Lower leg skin (tissue), 4 donors: ENCODE measurements at regions not wholly inside any gene's neighbourhood (a gene's known extent, or its start where the extent isn't known, plus 50 kb on each side); places are given as distances from the start of the nearest gene placed in this dataset.
A peak's percentile ranks its signal among the peaks of the same experiment; 100 is the strongest.

Experiments
- DNase-seq, 2 donors: peaks; one replicate each; pipeline ENCODE4 v3.0.0-alpha.2; 2019; ENCODE audit warnings: low spot score in 2 of 2
- H3K4me3 ChIP-seq: fragments of 200-600 bp; sonication (generic); 2 replicates; pipeline ENCODE4 v1.5.1; 2017; ENCODE audit warnings: mild to moderate bottlenecking, low read depth; ENCODE audit not compliant: poor library complexity, severe bottlenecking
- POLR2A ChIP-seq, 2 donors: fragments of 450-650 bp; IDR thresholded peaks; one replicate each; pipeline ENCODE4 v1.6.1; 2016 to 2017; ENCODE audit warnings: antibody characterized with exemption in 2 of 2, mild to moderate bottlenecking in 1 of 2, moderate library complexity in 1 of 2
- WGBS, 2 donors: methylation state at CpG; one replicate each; pipeline ENCODE4 v1.1.5; 2018; 5-methylcytosine and 5-hydroxymethylcytosine counted together
- intact Hi-C: fragments of 100-400 bp; cut with DNase I; formaldehyde crosslinking; loops from one replicate; pipeline ENCODE4 v1.15.0; 2023; ENCODE audit warnings: low total_unique reads
- TF ChIP-seq, protein P1 (sequence below), 3 donors: fragments of 450-650 bp; IDR thresholded peaks; one replicate each; pipeline ENCODE4 v1.5.1; 2016; ENCODE audit warnings: antibody characterized with exemption in 3 of 3, mild to moderate bottlenecking in 3 of 3, moderate library complexity in 2 of 3

DNA sequence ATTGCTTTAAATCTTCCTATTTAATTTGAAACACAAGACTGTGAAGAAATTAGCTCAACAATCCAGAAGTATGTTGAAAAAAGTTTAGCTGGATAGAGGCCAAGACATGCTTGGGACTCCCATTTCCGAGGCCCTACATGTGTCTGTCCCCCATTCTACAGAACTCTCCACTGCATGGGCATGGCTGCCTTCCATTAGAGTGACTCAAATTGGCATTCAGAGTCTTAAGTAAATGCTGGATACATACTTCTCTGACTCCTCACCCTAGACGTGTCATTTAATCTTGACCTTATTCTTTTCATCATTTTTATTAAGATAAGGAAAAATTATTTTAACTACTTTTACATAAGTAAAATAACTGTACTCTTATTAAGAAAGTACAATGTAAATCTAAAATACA lies 530.4 kb upstream of the CDH9 start:
- TF ChIP-seq, protein P1, sequence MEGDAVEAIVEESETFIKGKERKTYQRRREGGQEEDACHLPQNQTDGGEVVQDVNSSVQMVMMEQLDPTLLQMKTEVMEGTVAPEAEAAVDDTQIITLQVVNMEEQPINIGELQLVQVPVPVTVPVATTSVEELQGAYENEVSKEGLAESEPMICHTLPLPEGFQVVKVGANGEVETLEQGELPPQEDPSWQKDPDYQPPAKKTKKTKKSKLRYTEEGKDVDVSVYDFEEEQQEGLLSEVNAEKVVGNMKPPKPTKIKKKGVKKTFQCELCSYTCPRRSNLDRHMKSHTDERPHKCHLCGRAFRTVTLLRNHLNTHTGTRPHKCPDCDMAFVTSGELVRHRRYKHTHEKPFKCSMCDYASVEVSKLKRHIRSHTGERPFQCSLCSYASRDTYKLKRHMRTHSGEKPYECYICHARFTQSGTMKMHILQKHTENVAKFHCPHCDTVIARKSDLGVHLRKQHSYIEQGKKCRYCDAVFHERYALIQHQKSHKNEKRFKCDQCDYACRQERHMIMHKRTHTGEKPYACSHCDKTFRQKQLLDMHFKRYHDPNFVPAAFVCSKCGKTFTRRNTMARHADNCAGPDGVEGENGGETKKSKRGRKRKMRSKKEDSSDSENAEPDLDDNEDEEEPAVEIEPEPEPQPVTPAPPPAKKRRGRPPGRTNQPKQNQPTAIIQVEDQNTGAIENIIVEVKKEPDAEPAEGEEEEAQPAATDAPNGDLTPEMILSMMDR (IDR thresholded peaks at IDR 0.05), result no peak
- TF ChIP-seq POLR2A (IDR thresholded peaks at IDR 0.05), result no peak
- no peak overlapping the region for H3K4me3 ChIP-seq
- no peak for DNase-seq
- intact Hi-C loops, result no loop called here
- WGBS, 2 donors, result 42 to 54% methylated on average over 2 of the region's 2 CpGs

DNA sequence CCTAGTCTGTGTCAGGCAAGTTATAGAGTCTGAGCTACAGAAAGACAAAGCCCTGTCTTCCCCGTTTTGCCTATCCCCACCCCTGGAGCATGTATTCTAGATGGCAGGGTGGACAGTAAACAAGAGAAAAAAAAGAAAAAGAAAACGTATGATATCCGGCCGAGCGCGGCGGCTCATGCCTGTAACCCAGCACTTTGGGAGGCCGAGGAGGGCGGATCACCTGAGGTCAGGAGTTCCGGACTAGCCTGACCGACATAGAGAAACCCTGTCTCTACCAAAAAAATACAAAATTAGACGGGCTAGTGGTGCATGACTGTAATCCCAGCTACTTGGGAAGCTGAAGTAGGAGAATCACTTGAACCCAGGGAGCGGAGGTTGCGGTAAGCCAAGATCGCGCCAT lies 523.0 kb upstream of the CDH9 start:
- TF ChIP-seq POLR2A (IDR thresholded peaks at IDR 0.05), result no peak
- TF ChIP-seq, protein P1 (IDR thresholded peaks at IDR 0.05), result no peak
- H3K4me3 ChIP-seq, result no peak overlapping the region
- WGBS, 2 donors, result 91 to 94% methylated on average over 15 to 16 of the region's 16 CpGs
- peak in 1 of 2 donors; percentile 66 for DNase-seq
- intact Hi-C loops, result no loop called here

DNA sequence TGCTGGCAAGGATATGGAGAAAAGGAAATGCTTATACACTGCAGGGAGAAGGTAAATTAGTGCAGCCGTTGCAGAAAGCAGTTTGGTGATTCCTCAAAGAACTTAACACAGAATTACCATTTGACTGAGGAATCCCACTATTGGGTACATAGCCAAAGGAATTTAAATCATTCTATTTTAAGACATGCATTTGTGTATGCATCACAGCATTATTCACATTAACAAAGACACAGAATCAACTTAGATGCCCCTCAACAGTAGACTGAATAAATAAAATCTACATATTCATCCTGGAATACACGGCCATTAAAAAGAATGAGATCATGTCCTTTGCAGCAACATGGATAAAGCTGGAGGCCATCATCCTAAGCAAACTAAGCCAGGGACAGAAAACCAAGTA lies 510.1 kb upstream of the CDH9 start:
- no peak overlapping the region for H3K4me3 ChIP-seq
- WGBS, 2 donors, result 42 to 49% methylated on average over 2 of the region's 2 CpGs
- no peak for TF ChIP-seq POLR2A (IDR thresholded peaks at IDR 0.05)
- TF ChIP-seq, protein P1 (IDR thresholded peaks at IDR 0.05), result no peak
- DNase-seq, result no peak
- intact Hi-C loops, result no loop called here

DNA sequence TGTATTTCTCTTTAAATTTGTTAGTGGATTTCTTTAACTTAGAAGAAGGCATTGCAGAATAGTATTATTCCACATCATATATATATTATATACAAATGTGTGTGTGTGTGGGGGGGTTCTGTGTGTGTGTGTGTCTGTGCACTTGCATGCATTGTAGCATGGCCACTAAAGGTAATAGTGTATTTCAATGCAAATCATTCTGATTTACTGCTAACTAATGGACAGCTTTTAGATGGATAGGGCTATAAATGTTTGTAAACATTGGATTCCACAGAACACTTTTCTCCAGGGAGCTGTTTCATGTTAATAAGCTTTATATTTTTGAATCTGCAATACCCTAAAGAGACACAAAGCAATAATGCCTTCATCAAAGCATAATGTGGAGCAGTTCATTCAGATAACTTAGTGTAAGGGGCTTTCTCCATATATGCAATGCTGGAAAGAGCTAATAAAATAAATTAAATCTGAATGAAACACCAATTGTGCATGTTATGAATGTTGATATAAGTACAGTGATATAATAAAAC lies 496.7 kb upstream of the CDH9 start:
- H3K4me3 ChIP-seq, result no peak overlapping the region
- DNase-seq, result no peak
- intact Hi-C loops, result no loop called here
- no peak for TF ChIP-seq POLR2A (IDR thresholded peaks at IDR 0.05)
- TF ChIP-seq, protein P1 (IDR thresholded peaks at IDR 0.05), result no peak

DNA sequence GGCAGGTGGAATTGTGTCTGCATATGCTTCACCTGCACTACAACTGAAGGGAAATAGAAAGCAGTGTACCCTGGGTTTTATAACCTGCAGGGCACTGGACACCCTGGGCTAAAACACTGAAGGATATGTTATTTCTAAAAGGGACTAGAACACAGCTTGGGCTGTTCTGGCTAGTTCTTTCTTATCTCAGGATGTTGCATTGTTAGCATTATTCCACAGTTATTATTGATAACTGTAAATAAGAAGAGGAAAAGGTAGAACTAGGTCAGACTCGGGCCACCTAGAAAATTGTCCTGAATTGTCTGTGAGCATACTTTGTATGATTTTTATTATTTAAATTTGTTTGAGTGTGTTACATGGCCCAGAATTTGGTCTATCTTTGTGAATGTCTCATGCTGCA lies 493.9 kb upstream of the CDH9 start:
- intact Hi-C loops, result no loop called here
- 77 to 81% methylated on average over 1 of the region's 1 CpG for WGBS, 2 donors
- DNase-seq, result no peak
- H3K4me3 ChIP-seq, result no peak overlapping the region
- TF ChIP-seq, protein P1 (IDR thresholded peaks at IDR 0.05), result no peak
- no peak for TF ChIP-seq POLR2A (IDR thresholded peaks at IDR 0.05)

DNA sequence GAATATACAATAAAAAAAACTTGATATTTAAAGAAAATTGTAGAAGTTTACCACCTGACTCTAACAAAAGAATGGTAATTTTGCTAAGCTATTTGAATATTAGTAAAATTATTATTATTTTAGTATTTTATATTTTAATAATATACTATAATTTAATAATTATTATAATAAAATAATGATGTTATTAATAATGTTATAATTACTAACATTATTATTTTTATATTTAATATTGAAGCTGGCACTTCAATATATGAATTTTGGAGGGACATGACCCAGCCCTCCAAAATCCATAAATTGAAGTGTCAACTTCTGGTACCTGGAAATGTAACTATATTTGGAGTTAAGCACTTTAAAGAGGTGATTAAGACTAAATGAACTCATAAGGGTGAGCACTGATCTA lies 486.1 kb upstream of the CDH9 start:
- intact Hi-C loops, result no loop called here
- no peak overlapping the region for H3K4me3 ChIP-seq
- DNase-seq, result no peak
- TF ChIP-seq, protein P1 (IDR thresholded peaks at IDR 0.05), result no peak
- no peak for TF ChIP-seq POLR2A (IDR thresholded peaks at IDR 0.05)
